ENCODE measurements at regions not wholly inside any gene's neighbourhood (a gene's known extent, or its start where the extent isn't known, plus 50 kb on each side); places are given as distances from the start of the nearest gene placed in this dataset.

GRCh38 chr21:27425172-27425571 lies 458.3 kb upstream of the ADAMTS5 start:
- TF ChIP-seq POLR2A (IDR thresholded peaks at IDR 0.05), result no peak
- TF ChIP-seq, protein P1, sequence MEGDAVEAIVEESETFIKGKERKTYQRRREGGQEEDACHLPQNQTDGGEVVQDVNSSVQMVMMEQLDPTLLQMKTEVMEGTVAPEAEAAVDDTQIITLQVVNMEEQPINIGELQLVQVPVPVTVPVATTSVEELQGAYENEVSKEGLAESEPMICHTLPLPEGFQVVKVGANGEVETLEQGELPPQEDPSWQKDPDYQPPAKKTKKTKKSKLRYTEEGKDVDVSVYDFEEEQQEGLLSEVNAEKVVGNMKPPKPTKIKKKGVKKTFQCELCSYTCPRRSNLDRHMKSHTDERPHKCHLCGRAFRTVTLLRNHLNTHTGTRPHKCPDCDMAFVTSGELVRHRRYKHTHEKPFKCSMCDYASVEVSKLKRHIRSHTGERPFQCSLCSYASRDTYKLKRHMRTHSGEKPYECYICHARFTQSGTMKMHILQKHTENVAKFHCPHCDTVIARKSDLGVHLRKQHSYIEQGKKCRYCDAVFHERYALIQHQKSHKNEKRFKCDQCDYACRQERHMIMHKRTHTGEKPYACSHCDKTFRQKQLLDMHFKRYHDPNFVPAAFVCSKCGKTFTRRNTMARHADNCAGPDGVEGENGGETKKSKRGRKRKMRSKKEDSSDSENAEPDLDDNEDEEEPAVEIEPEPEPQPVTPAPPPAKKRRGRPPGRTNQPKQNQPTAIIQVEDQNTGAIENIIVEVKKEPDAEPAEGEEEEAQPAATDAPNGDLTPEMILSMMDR (IDR thresholded peaks at IDR 0.05), result no peak
